Psoas muscle (tissue), 7 donors: ENCODE measurements at regions not wholly inside any gene's neighbourhood (a gene's known extent, or its start where the extent isn't known, plus 50 kb on each side); places are given as distances from the start of the nearest gene placed in this dataset.

Experiments used
- ATAC-seq, 4 donors: fragments of 200-7000 bp; cut with Tn5 transposase; one replicate each; pipeline ENCODE4 v1.9.1; 2020; ENCODE audit warnings: moderate library complexity in 3 of 4, mild to moderate bottlenecking in 2 of 4
- DNase-seq, 2 donors: peaks; one replicate each; pipeline ENCODE4 v3.0.0-alpha.2; 2020
- H3K27ac ChIP-seq: fragments of 200-600 bp; one replicate; pipeline ENCODE4 v1.8.0; 2022
- H3K27me3 ChIP-seq, 3 donors: fragments of 200-600 bp in 1 of 3; one replicate each; pipeline versions ENCODE4 v1.6.1 to v1.8.0; 2013 to 2022; ENCODE audit warnings: low read length in 2 of 3, mild to moderate bottlenecking in 2 of 3, moderate library complexity in 1 of 3; ENCODE audit not compliant: insufficient read depth in 3 of 3
- H3K36me3 ChIP-seq, 2 donors: fragments of 200-600 bp in 1 of 2; one replicate each; pipeline versions ENCODE4 v1.6.1 to v1.8.0; 2013 to 2022; ENCODE audit warnings: low read depth in 1 of 2, mild to moderate bottlenecking in 1 of 2, moderate library complexity in 1 of 2; ENCODE audit not compliant: insufficient read depth in 1 of 2
- H3K4me1 ChIP-seq: fragments of 200-600 bp; one replicate; pipeline ENCODE4 v1.8.0; 2022
- H3K4me3 ChIP-seq: fragments of 200-600 bp; one replicate; pipeline ENCODE4 v1.8.0; 2022; ENCODE audit warnings: mild to moderate bottlenecking
- H3K9me3 ChIP-seq: fragments of 200-600 bp; one replicate; pipeline ENCODE4 v1.8.0; 2022
- WGBS, 3 donors: extraction: QIAGEN DNeasy Blood & Tissue Kit; methylation state at CpG; one replicate each; pipeline versions ENCODE4 v1.1.6 to v1.1.7; 2013; 5-methylcytosine and 5-hydroxymethylcytosine counted together
- intact Hi-C, 2 donors: fragments of 100-400 bp; cut with DNase I; formaldehyde crosslinking; loops; one replicate each; pipeline versions ENCODE4 v1.11.0 to v1.14.2; 2022
- TF ChIP-seq, protein P1 (sequence below): fragments of 200-600 bp; IDR thresholded peaks from one replicate; pipeline ENCODE4 v1.8.0; 2022; ENCODE audit warnings: antibody characterized with exemption
- donor health status: healthy with polysubstance abuse.
- donor health status: DM: no; HTN: no; CAD: no; lungs with moderate emphysema.
- donor health status: Bipolar disorder and iron deficiency.
- donor health status: healthy.
- donor health status: DM: yes; HTN: yes; CAD: no.
- donor health status: DM: no; HTN: no; CAD: no.
- donor health status: DM: yes; HTN: yes; CAD: no.

DNA sequence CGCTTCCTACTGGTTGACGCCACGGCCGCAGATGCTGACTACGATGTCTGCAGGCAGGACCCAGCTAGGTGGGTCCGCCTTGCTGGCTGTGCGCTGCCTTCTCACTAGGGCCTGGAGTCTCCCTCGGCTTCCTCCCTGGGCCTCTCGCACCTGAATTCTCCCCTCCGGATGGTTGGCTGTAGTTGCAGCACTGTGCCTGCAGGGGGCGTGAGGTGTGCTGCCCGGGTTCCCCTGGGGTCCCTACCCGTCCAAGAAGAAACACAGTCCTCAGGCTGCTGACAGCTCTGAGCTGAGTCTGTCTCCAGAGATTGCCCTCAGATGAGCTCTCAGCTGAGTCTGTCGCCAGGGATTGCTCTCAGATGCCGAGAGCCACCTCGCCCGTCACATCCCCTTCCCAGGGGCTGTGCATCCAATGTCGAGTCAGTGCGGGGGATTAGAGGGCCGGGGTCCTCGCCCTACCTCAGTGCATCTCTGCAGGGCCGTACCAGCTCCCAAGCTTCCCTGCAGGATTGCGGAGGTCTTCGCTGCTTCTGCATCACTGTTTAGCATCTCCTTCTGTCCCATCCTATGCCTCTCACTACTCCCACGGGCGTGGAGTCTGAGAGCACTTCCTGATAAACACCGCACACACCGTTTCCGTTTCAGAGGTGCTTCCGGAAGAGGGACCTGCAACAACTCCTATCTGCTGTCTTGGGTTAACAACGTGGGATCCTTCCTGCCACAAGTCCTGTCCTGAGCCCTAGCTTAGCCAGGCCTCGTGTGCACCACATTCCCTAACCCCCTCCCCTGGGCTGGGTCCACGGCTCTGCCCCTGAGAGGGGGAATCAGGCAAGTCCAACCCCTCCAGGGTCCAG, 196.9 kb downstream of the CSNK2A3 start:
- 66 to 67% (median 67%) methylated on average over 33 of the region's 33 CpGs for WGBS, 3 donors
- Histone ChIP-seq H3K9me3 (no peaks in the 10 kb centered on the region), H3K4me1 (no peaks in the 10 kb centered on the region), H3K4me3 (no peak overlapping the region), H3K27ac (no peak overlapping the region), H3K27me3 (no peaks in the 10 kb centered on the region), H3K36me3 (no peaks in the 10 kb centered on the region)
- DNase-seq, result no peak
- TF ChIP-seq, protein P1, sequence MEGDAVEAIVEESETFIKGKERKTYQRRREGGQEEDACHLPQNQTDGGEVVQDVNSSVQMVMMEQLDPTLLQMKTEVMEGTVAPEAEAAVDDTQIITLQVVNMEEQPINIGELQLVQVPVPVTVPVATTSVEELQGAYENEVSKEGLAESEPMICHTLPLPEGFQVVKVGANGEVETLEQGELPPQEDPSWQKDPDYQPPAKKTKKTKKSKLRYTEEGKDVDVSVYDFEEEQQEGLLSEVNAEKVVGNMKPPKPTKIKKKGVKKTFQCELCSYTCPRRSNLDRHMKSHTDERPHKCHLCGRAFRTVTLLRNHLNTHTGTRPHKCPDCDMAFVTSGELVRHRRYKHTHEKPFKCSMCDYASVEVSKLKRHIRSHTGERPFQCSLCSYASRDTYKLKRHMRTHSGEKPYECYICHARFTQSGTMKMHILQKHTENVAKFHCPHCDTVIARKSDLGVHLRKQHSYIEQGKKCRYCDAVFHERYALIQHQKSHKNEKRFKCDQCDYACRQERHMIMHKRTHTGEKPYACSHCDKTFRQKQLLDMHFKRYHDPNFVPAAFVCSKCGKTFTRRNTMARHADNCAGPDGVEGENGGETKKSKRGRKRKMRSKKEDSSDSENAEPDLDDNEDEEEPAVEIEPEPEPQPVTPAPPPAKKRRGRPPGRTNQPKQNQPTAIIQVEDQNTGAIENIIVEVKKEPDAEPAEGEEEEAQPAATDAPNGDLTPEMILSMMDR, result peak; percentile 24
- intact Hi-C loops, result loop anchor here (5.0 kb wide), 1 partner anchor 119 kb away; no protein-coding TSS in a partner anchor
- ATAC-seq, result peak in 3 of 4 donors; percentile 15 to 53 (median 46)

DNA sequence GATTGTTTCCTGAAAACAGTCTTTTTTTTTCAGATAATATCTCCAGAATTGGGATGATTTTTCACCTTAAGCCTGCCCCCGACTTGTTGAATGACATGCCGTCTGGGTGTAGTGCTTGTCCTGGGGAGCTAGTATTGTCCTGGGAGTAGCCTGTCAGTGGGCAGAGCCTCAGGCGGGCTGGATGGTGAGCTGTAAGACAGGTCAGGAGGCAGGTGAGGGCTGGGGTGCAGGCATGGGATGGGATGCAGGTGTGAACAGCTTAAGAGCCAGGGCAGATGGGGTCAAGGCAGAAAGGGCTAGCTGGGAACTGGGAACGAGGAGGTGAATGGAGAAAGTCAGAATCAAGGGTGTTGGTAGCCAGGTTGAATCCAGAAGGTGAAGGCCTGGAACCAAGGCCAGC, 200.2 kb downstream of the CSNK2A3 start:
- Histone ChIP-seq H3K27ac (no peak overlapping the region), H3K27me3 (no peaks in the 10 kb centered on the region), H3K9me3 (no peaks in the 10 kb centered on the region), H3K4me1 (peaks cover 6% of the 10 kb centered on the region), H3K36me3 (no peaks in the 10 kb centered on the region), H3K4me3 (no peak overlapping the region)
- TF ChIP-seq, protein P1, result no peak
- no peak for ATAC-seq
- 96 to 99% (median 97%) methylated on average over 4 of the region's 4 CpGs for WGBS, 3 donors
- intact Hi-C loops, result no loop called here
- DNase-seq, result no peak

DNA sequence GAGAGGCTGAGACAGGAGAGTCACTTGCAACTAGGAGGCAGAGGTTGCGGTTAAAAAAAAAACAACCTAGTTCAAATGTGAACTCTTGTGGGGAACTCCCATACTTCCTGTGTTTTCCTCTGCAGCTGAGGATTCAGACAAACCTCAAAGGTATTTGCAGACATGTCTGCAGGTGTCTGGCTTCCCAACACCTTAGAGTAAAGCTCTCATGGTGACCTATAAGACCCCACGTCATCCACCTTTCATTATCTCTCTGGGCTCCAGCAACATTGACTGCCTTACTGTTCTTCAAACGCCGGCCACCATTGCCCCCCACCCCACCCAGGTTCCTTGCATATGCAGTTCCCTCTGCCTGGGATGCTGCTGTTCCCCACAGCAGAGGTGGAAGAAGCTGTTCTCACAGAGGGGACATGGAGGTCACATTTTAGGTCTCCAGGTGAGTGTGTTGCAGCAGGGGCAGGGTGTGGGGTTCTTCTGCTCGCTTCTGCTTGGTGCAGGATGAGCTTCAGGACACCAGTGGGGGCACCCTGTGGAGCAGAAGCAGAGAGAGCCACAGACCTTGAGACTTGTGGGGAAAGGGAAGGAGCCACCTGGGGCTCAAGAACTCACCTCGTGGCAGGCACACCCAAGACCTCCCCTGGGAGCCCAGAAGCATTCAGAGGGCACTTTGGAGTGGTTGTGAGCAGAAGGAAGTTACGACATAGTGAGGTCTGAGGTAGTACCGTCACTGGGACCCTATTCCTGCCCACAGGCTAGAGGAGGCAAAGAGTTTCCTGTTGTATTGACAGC, 203.2 kb downstream of the CSNK2A3 start:
- intact Hi-C loops, result loop anchor here in 1 of 2 donors (5.0 kb wide), 1 partner anchor 93 kb away; no protein-coding TSS in a partner anchor
- Histone ChIP-seq H3K36me3 (no peaks in the 10 kb centered on the region), H3K4me3 (no peak overlapping the region), H3K27ac (no peak overlapping the region), H3K4me1 (peaks cover 6% of the 10 kb centered on the region), H3K9me3 (no peaks in the 10 kb centered on the region), H3K27me3 (no peaks in the 10 kb centered on the region)
- DNase-seq (no peak), ATAC-seq (no peak)
- TF ChIP-seq, protein P1, result no peak
- 89% methylated on average over 8 of the region's 8 CpGs for WGBS, 3 donors

DNA sequence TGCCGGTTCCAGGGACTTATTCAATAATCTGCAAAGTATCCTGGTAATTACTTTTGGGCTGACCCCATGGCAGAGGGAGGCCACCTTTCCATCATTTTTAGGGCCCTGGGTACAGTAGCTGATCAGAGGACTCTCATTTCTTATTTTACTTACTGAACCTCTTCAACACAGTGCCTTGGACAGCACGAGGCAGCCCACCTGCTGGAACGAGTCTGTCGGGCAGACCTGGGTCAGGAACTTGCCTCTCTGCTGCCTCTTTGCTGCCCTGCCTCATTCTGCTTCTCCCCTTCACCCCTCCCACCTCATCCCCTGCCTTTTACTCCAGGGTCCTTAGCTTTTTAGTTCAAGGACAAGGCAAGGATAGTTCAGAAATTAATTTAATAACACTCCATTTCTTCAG, 204.5 kb downstream of the CSNK2A3 start:
- ATAC-seq, result no peak

More for the DNA sequence above, 204.5 kb downstream of the CSNK2A3 start:
- DNase-seq, result no peak
- no peaks in the 10 kb centered on the region for H3K36me3 ChIP-seq
- 41 to 44% (median 41%) methylated on average over 4 of the region's 4 CpGs for WGBS, 3 donors
- intact Hi-C loops, result loop anchor here in 1 of 2 donors (5.0 kb wide), 1 partner anchor 91 kb away; no protein-coding TSS in a partner anchor
- no peaks in the 10 kb centered on the region for H3K27me3 ChIP-seq
- TF ChIP-seq, protein P1, result no peak
- peaks cover 18% of the 10 kb centered on the region for H3K4me1 ChIP-seq
- H3K4me3 ChIP-seq, result no peak overlapping the region
- H3K27ac ChIP-seq, result no peak overlapping the region
- H3K9me3 ChIP-seq, result no peaks in the 10 kb centered on the region
